ENCODE measurements at regions not wholly inside any gene's neighbourhood (a gene's known extent, or its start where the extent isn't known, plus 50 kb on each side); places are given as distances from the start of the nearest gene placed in this dataset.
A peak's percentile ranks its signal among the peaks of the same experiment; 100 is the strongest.
"Not testable (repeated sequence)": the region's sequence is repeated elsewhere in the genome, so short reads cannot be mapped to it uniquely, and the experiment has no call there.

DNA sequence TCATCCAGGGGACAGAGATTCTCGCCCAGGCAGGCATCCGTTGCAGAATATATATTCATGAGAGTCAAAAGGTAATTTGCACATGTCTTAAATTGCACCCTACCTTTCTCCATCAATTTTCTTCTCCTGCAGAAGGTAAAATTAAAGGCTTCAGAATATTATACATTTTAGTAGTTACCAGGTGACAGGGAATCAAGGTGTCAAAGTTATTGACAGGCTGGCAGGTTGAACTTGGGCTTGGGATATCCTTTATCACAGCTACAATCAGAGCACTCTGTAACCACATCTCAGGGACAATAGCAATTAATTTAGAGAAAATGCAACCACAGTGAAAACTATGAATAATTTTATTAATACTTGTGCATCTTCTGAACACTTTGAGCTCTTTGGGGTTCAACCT is 66.9 kb upstream of the GSC start:
- no peak for DNase-seq (ENCODE audit: low read depth)

DNA sequence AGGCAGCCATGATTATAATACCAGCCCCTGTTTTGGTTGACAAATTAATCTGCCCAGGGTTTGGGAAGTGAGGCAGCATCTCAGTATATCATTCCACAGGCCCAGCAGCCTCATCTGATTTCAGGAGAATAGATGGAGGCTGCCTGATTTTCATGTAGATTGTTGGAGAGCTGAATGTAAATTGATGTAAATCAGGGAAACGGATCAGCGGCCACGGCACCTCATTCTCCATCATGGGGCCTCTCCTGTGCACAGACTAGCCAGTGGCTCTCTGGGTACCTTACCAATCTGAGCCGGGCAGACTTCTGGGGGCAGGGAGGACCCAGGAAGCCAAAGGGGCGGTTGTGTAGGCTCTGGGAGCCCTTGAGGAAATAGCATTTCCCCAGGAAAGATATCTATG is 63.7 kb upstream of the GSC start:
- DNase-seq (ENCODE audit: low read depth) = no peak

DNA sequence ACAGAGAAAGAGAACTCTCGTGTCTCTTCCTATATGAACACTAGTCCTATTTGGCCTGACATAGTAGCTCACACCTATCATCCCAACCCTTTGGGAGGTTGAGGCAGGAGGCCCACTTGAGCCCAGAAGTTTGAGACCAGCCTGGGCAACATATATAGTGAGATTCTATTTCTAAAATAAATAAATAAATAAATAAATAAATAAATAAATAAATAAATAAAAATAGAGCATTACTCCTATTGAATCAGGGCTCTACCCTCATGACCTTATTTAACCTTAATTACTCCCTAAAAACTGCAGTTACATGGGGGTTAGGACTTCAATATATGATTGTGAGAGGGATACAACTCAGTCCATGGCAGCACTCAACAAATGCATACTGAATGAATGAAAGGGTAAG is 61.2 kb upstream of the GSC start:
- DNase-seq (ENCODE audit: low read depth) = no peak

DNA sequence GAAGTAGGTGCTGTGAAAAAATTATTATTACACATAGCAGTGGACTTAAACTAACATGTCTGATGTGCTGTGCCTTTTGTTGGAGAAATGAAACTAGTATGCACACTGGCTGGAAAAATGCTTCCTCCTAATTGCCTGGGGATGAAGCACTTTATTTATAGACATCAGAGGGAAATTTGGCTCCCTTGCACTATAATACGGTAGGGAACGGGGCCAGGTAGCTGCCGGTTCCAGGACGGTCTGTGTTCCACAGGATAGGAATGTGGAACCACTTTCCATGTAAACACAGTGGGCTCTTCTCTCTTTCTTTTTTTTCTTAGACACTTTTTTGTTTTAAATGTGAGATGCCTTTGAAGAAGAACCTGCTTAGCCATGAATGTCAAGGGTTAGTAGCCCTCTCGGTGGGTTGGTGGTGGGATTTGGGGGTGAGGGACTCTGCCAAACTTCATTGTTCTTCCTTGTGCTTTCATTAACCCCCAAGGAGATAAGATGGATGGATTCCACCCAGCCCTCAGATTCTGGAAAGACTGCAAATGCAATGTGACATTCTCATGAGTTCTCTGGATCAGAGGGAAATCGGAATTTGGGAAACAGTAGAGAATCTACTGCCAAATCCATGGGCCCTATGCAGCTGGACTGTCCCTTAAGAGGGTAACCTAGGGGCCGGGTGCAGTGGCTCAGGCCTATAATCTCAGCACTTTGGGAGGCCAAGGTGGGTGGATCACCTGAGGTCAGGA is 58.0 kb upstream of the GSC start:
- no peak for DNase-seq (ENCODE audit: low read depth)

DNA sequence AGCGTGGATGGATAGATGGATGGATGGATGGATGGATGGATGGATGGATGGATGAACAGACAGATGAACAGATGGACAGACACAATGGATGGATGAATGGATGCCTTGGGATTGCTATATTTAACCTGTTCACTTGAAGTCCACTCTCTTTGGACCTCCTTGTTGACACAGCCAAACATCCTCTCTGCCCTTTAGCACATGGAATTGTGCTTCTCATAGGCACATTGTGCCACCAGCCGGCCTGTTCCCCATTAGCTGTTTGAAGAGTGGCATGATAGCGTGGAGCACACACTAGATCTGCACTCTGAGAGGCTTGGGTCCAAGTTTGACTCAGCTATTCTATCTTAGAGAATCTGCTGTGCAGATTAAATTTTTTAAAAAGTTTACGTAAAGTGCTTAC is 56.9 kb upstream of the GSC start:
- no peak for DNase-seq (ENCODE audit: low read depth)

DNA sequence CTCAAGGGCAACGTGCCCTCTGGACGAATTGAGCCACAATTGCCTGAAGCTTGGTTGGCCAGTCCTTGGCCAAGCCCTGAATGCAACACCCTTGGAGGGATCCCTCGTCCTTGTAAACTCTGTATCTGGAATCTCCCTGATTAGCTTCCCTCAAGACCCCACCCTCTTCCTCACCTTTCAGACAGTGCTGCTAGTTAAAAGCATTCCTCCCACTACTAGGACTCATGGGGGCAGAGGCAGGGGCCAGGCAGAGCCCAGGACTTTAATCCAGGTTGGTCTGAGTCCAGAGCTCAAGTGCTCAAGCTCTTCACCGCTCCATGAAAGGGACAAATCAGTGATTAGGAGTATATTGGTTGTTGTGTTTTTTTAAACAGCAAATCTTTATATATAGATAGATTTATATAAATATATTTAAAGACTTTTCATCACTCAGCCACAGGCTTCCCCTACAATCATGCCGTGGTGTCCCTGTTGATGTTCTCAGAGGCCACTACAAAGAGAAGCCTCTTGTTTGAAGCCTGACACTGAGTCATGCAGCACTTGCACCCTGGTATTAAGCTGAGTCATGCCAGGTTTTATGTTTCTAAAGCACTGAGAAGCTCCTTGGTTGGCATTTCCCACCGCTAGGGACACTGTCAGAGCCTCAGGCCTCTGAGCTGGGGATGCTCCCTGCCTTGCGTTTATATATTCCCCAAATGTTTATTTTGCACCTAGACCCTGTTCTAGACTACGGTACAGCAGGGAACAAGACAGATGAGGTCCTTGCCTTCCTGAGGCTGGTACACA is 53.8 kb upstream of the GSC start:
- peak; percentile 74 for DNase-seq (ENCODE audit: low read depth)

DNA sequence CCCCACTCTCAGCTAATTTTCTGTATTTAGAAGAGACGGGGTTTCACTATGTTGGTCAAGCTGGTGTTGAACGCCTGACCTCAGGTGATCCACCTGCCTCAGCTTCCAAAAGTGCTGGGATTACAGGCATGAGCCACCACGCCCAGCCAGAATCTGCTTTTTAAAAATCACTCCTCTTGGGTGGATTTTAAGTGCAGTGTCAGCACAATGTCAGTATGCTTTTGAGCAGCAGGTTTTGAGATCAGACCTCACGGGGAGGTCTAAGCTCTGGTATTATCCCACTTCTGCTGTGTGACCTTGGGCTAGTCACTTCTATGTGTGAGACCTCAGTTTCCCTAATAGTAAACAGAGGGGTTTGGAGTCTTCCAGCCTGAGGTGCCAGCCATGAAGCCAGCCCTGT is 51.8 kb upstream of the GSC start:
- no peak for DNase-seq (ENCODE audit: low read depth)

DNA sequence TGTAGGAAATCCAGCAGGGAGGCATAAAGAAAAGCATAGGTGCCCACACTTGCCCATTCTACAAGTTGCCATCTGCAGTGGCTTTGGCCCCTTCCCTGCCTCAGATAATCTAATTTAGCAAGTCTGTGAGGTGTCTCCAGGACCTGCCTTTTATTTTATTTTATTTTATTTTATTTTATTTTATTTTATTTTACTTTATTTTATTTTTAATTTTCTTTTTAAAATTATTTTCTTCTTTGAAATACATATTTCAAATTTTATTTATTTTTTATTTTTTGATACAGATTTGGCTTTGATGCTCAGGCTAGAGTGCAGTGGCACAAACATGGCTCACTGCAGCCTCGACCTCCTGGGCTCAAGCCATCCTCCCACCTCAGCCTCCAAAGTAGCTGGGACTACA is 51.0 kb upstream of the GSC start:
- not testable (repeated sequence) for DNase-seq (ENCODE audit: low read depth)
